ENCODE measurements at regions not wholly inside any gene's neighbourhood (a gene's known extent, or its start where the extent isn't known, plus 50 kb on each side); places are given as distances from the start of the nearest gene placed in this dataset.

DNA sequence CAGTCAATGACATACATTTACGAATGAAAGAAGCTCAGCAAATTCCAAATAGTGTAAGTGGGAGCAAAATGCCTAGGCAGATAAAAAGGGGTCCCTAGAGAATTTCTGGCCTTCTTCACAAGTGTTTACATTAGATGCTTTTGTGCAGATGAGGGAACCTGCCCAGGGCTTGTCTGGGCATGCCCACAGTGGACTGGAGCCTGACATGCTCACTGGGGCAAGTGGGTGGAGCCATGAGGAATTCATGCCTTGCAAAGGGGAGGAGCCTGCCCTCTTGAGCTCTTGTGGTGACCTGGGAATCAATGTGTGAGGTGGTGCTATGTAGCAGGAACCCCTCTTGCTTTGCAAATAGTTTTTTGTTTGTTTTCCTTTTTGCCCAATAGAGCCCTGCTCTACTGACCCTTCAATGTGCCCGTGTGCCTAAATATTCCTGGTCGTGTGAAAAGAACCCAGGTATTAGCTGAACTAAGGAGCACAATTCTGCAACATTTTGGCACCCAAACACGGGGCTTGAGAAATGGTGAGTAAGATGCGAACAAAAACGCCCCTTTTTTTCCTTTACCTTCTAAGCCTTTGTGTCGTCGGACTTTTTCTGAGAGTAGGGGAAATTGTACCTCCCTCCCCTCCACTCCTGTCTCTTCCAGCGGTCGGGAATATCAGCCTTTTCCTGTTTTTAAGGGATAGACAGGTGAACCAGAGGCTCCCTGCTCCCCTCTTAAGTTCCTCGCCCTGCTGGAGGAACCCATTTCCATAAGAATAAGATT lies 433.8 kb upstream of the CDH9 start:
- peak; percentile 40 for DNase-seq (ENCODE audit: low read depth)
- peak overlapping the region; percentile 6 for H3K4me3 ChIP-seq (ENCODE audit: low read depth, low read length)
- TF ChIP-seq, protein P1, sequence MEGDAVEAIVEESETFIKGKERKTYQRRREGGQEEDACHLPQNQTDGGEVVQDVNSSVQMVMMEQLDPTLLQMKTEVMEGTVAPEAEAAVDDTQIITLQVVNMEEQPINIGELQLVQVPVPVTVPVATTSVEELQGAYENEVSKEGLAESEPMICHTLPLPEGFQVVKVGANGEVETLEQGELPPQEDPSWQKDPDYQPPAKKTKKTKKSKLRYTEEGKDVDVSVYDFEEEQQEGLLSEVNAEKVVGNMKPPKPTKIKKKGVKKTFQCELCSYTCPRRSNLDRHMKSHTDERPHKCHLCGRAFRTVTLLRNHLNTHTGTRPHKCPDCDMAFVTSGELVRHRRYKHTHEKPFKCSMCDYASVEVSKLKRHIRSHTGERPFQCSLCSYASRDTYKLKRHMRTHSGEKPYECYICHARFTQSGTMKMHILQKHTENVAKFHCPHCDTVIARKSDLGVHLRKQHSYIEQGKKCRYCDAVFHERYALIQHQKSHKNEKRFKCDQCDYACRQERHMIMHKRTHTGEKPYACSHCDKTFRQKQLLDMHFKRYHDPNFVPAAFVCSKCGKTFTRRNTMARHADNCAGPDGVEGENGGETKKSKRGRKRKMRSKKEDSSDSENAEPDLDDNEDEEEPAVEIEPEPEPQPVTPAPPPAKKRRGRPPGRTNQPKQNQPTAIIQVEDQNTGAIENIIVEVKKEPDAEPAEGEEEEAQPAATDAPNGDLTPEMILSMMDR (IDR thresholded peaks at IDR 0.05; ENCODE audit: insufficient read depth, low read length) = no peak

DNA sequence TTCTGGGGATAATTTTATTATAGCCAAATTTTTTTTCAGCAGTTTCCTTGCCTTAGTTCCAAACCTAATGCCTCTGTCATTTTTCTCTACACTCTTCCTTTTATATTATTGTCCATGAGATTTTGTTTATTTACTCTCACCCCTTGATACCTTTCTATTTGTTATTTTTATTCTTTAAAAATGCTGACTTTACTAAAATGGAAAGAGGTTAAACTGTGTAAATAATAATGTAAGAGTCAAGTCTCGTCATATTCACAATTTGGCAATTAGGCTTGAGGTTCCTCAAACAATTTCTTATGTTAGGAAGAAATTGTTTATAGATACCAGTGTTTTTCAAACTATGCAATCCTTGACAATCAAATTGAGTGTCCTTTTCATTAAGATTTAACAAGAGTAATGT lies 428.6 kb upstream of the CDH9 start:
- no peak for DNase-seq (ENCODE audit: low read depth)

DNA sequence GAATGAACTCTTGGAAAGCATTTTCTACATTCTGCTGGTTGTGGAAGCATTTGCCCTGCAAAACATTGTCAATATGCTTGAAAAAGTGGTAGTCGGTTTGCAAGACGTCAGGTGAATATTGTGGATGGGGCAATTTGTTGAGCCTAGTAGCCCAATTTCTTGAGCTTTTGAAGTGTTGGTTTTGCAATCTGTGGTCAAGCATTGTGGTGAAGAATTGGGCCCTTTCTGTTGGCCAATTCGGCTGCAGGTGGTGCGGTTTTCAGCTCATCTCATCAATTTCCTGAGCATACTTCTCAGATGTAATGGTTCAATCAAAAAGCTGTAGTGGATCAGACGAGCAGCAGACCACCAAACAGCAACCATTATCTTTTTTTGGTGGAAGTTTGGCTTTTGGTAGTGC lies 426.8 kb upstream of the CDH9 start:
- DNase-seq (ENCODE audit: low read depth) = no peak
- TF ChIP-seq, protein P1 (IDR thresholded peaks at IDR 0.05; ENCODE audit: insufficient read depth, low read length) = no peak
- no peak overlapping the region for H3K4me3 ChIP-seq (ENCODE audit: low read depth, low read length)

More for the DNA sequence above, 428.6 kb upstream of the CDH9 start:
- no peak overlapping the region for H3K4me3 ChIP-seq (ENCODE audit: low read depth, low read length)
- TF ChIP-seq, protein P1 (IDR thresholded peaks at IDR 0.05; ENCODE audit: insufficient read depth, low read length) = no peak

DNA sequence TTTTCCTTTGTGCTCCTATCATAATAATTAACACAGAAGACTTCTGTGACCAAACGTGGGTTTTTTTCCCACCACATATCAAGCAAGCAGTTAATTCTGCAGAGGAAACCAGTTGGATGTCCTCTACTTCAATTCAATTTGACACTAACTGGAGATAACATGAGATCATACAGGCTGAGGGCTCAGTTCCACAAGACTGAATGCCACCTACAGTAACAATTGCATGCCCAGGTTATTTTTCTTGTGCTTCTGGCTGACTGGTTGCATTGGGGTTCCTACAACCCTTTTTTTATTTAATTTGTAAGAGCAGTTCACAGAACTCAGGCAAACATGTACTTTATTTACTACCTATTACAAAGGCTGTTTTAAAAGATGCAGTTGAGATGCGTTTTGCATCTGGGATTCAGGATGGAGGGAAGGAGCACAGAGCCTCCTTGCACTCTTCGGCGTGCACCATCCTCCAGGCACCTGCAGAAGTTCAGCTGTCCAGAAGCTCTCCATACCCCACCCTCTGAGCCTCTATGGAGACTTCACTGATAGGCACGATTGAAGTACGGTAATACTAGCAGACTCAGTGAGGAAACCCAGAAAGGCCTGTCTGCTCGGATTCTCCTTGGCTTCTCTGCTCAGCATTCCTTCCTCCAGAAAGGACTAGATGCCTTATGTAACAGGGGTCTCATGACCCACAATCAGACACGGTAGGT lies 425.2 kb upstream of the CDH9 start:
- no peak overlapping the region for H3K4me3 ChIP-seq (ENCODE audit: low read depth, low read length)
- DNase-seq (ENCODE audit: low read depth) = no peak
- TF ChIP-seq, protein P1 (IDR thresholded peaks at IDR 0.05; ENCODE audit: insufficient read depth, low read length) = no peak

DNA sequence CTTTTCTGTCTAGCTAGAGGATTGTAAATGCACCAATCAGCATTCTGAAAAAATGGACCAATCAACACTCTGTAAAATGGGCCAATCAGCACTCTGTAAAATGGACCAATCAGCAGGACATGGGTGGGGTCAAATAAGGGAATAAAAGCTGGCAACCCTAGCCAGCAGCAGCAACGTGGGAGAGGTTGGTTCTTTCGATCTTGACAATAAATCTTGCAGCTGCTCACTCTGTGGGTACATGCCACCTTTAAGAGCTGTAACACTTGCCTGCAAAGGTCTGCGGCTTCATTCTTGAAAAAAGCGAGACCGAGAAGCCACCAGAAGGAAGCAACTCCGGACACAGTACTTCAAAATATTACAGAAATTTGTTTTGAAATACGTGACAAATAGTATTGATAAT lies 424.6 kb upstream of the CDH9 start:
- DNase-seq (ENCODE audit: low read depth) = no peak
- TF ChIP-seq, protein P1 (IDR thresholded peaks at IDR 0.05; ENCODE audit: insufficient read depth, low read length) = no peak
- no peak overlapping the region for H3K4me3 ChIP-seq (ENCODE audit: low read depth, low read length)

DNA sequence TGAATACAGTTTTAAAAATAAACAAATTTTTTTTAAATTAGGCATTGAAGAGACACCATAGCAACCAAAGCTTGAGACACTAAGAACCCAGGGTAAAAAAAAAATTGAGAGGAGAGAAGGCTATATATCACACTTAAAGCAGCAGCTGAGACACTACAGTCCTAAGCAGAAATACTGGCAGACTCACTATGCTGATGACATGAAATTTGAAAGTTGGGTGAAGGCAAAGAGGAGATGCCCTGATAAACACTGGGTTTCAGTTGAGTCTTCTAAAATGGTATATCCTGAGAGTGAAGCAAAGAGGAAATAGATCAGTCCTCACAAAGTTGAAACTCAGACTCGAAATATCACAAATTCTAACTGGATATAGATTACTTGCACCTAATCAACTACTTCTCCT lies 419.9 kb upstream of the CDH9 start:
- TF ChIP-seq, protein P1 (IDR thresholded peaks at IDR 0.05; ENCODE audit: insufficient read depth, low read length) = no peak
- H3K4me3 ChIP-seq (ENCODE audit: low read depth, low read length) = no peak overlapping the region
- DNase-seq (ENCODE audit: low read depth) = no peak
